Ishikawa (cell line): ENCODE measurements at regions not wholly inside any gene's neighbourhood (a gene's known extent, or its start where the extent isn't known, plus 50 kb on each side); places are given as distances from the start of the nearest gene placed in this dataset.

Source experiments
- CEBPB ChIP-seq: IDR thresholded peaks from 2 replicates; pipeline ENCODE4 v1.6.1; 2012
- EP300 ChIP-seq: IDR thresholded peaks from 2 replicates; pipeline ENCODE4 v1.6.1; 2012; ENCODE audit warnings: borderline replicate concordance
- MAX ChIP-seq: IDR thresholded peaks from 2 replicates; pipeline ENCODE4 v1.6.1; 2012
- NFIC ChIP-seq: IDR thresholded peaks from 2 replicates; pipeline ENCODE4 v1.6.1; 2012
- RAD21 ChIP-seq: IDR thresholded peaks from 2 replicates; pipeline ENCODE4 v1.6.1; 2012; ENCODE audit warnings: low read depth
- REST ChIP-seq: IDR thresholded peaks from 2 replicates; pipeline ENCODE4 v1.6.1; 2012; ENCODE audit warnings: low read depth, mild to moderate bottlenecking
- TAF1 ChIP-seq: IDR thresholded peaks from 2 replicates; pipeline ENCODE4 v1.6.1; 2012; ENCODE audit warnings: low read depth, mild to moderate bottlenecking
- TCF12 ChIP-seq: IDR thresholded peaks from 2 replicates; pipeline ENCODE4 v1.6.1; 2012; ENCODE audit warnings: low read depth

DNA sequence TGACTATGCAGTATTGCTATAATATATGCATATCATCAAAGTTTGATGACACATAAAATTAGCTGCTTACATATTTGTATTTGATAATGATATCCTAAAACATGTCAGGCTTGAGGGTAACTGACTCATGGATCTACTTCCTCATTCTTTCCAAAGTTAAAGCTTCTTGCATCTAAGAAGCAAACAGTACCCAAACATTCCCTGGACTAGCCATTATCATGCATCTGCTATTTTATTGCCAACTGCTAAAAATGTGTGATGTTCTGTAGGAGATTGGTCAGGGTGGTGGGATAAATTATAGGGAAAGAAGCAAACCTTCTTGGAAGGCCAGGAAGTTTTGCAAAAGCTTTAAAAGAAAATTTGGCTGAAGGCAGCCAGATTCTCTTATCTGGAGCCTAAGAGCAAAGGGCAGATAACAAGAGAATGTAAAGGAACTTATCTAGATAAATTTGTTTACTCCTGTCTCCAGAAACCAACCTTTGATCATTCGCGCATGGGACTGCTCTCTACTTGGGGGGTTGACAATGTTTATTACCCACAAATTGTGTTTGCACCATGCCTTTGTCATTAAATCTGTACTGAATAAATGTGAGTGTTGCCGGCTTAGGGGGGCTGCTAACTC, 604.1 kb upstream of the TLE4 start:
- TF ChIP-seq NFIC (no peak), RAD21 (no peak), REST (no peak), EP300 (no peak), TAF1 (no peak), TCF12 (no peak), CEBPB (no peak), MAX (no peak)
